ENCODE measurements at regions not wholly inside any gene's neighbourhood (a gene's known extent, or its start where the extent isn't known, plus 50 kb on each side); places are given as distances from the start of the nearest gene placed in this dataset.

GRCh38 chr6:14048837-14049236, 68.7 kb upstream of the CD83 start (continued):
- no peak for TF ChIP-seq ZNF70 (CRISPR knock-in tag; IDR thresholded peaks at IDR 0.05)
- TF ChIP-seq ZNF8 (CRISPR knock-in tag; IDR thresholded peaks at IDR 0.05), result no peak
- TF ChIP-seq OSR1 (CRISPR knock-in tag; IDR thresholded peaks at IDR 0.05), result no peak
- TF ChIP-seq ZNF565 (CRISPR knock-in tag; conservative IDR thresholded peaks at IDR 0.05; ENCODE audit: low read depth), result no peak
- TF ChIP-seq, protein P1, sequence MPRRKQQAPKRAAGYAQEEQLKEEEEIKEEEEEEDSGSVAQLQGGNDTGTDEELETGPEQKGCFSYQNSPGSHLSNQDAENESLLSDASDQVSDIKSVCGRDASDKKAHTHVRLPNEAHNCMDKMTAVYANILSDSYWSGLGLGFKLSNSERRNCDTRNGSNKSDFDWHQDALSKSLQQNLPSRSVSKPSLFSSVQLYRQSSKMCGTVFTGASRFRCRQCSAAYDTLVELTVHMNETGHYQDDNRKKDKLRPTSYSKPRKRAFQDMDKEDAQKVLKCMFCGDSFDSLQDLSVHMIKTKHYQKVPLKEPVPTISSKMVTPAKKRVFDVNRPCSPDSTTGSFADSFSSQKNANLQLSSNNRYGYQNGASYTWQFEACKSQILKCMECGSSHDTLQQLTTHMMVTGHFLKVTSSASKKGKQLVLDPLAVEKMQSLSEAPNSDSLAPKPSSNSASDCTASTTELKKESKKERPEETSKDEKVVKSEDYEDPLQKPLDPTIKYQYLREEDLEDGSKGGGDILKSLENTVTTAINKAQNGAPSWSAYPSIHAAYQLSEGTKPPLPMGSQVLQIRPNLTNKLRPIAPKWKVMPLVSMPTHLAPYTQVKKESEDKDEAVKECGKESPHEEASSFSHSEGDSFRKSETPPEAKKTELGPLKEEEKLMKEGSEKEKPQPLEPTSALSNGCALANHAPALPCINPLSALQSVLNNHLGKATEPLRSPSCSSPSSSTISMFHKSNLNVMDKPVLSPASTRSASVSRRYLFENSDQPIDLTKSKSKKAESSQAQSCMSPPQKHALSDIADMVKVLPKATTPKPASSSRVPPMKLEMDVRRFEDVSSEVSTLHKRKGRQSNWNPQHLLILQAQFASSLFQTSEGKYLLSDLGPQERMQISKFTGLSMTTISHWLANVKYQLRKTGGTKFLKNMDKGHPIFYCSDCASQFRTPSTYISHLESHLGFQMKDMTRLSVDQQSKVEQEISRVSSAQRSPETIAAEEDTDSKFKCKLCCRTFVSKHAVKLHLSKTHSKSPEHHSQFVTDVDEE (CRISPR knock-in tag; IDR thresholded peaks at IDR 0.05), result no peak
- TF ChIP-seq ZFP30 (CRISPR knock-in tag; IDR thresholded peaks at IDR 0.05), result no peak
- no peak for TF ChIP-seq CSRNP3 (CRISPR knock-in tag; IDR thresholded peaks at IDR 0.05)

GRCh38 chr6:14051355-14051754, 66.2 kb upstream of the CD83 start:
- no peak for ATAC-seq
- TF ChIP-seq PPARA (CRISPR knock-in tag; IDR thresholded peaks at IDR 0.05; ENCODE audit: borderline replicate concordance) (no peak), RARB (CRISPR knock-in tag; IDR thresholded peaks at IDR 0.05) (no peak), CREB5 (CRISPR knock-in tag; IDR thresholded peaks at IDR 0.05; ENCODE audit: low read depth) (no peak), TOX (CRISPR knock-in tag; IDR thresholded peaks at IDR 0.05; ENCODE audit: borderline replicate concordance) (no peak)
- TF ChIP-seq, protein P2, sequence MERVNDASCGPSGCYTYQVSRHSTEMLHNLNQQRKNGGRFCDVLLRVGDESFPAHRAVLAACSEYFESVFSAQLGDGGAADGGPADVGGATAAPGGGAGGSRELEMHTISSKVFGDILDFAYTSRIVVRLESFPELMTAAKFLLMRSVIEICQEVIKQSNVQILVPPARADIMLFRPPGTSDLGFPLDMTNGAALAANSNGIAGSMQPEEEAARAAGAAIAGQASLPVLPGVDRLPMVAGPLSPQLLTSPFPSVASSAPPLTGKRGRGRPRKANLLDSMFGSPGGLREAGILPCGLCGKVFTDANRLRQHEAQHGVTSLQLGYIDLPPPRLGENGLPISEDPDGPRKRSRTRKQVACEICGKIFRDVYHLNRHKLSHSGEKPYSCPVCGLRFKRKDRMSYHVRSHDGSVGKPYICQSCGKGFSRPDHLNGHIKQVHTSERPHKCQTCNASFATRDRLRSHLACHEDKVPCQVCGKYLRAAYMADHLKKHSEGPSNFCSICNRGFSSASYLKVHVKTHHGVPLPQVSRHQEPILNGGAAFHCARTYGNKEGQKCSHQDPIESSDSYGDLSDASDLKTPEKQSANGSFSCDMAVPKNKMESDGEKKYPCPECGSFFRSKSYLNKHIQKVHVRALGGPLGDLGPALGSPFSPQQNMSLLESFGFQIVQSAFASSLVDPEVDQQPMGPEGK (CRISPR knock-in tag; IDR thresholded peaks at IDR 0.05; ENCODE audit: borderline replicate concordance), result no peak

DNA sequence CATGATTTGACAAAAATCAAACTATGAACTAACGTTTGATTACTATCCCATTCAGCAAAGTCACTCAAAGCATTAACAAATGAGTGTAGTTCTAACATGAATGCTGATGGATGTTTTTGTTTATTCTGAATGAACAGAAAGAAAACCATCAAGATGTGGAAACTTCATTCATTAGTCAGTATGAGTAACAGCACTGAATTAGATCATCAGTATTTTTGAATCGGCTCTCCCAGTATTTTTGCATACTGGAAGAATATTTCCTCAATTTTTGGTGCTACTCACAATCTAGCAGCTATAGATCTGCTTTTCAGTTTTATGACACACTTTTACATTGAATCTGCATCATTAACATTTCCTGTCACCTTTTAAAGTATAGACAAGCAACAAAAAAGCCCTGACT, 63.8 kb upstream of the CD83 start:
- TF ChIP-seq, protein P1 (CRISPR knock-in tag; IDR thresholded peaks at IDR 0.05), result no peak
- TF ChIP-seq TOX (CRISPR knock-in tag; IDR thresholded peaks at IDR 0.05; ENCODE audit: borderline replicate concordance) (no peak), ZC3H10 (CRISPR knock-in tag; IDR thresholded peaks at IDR 0.05) (no peak), GLIS3 (CRISPR knock-in tag; IDR thresholded peaks at IDR 0.05) (no peak), CREB5 (CRISPR knock-in tag; IDR thresholded peaks at IDR 0.05; ENCODE audit: low read depth) (no peak)
- TF ChIP-seq, protein P2 (CRISPR knock-in tag; IDR thresholded peaks at IDR 0.05; ENCODE audit: borderline replicate concordance), result no peak
- ATAC-seq, result no peak

All from SK-N-SH treated with all-trans-retinoic acid at 6 μM for 48 hours (cell line).